Uterus (tissue), 3 donors: ENCODE measurements at regions not wholly inside any gene's neighbourhood (a gene's known extent, or its start where the extent isn't known, plus 50 kb on each side); places are given as distances from the start of the nearest gene placed in this dataset.

ENCODE experiments used
- DNase-seq, 2 donors: peaks; one replicate each; pipeline ENCODE4 v3.0.0-alpha.2; 2019 to 2020
- H3K27ac ChIP-seq, 2 donors: fragments of 200-600 bp; sonication (generic); 1 replicate in 1 of 2; 2 replicates in 1 of 2; pipeline ENCODE4 v1.5.1; 2016 to 2018
- H3K27me3 ChIP-seq, 2 donors: fragments of 200-600 bp; sonication (generic); one replicate each; pipeline ENCODE4 v1.5.1; 2018 to 2019; ENCODE audit warnings: control low read depth in 1 of 2
- H3K36me3 ChIP-seq, 2 donors: fragments of 200-600 bp; sonication (generic); one replicate each; pipeline ENCODE4 v1.5.1; 2019; ENCODE audit warnings: control low read depth in 1 of 2
- H3K4me1 ChIP-seq, 2 donors: fragments of 200-600 bp; sonication (generic); one replicate each; pipeline ENCODE4 v1.5.1; 2018 to 2019; ENCODE audit warnings: control low read depth in 1 of 2
- H3K4me3 ChIP-seq, 2 donors: fragments of 200-600 bp; sonication (generic); 1 replicate in 1 of 2; 2 replicates in 1 of 2; pipeline ENCODE4 v1.5.1; 2018 to 2019; ENCODE audit warnings: mild to moderate bottlenecking in 1 of 2
- H3K9me3 ChIP-seq, 2 donors: fragments of 200-600 bp; sonication (generic); one replicate each; pipeline ENCODE4 v1.5.1; 2019; ENCODE audit warnings: control low read depth in 1 of 2
- POLR2A ChIP-seq, 2 donors: fragments of 450-650 bp; IDR thresholded peaks; one replicate each; pipeline ENCODE4 v1.6.1; 2016; ENCODE audit warnings: antibody characterized with exemption in 2 of 2, mild to moderate bottlenecking in 1 of 2, moderate library complexity in 1 of 2
- intact Hi-C: fragments of 100-400 bp; cut with DNase I; formaldehyde crosslinking; loops from one replicate; pipeline ENCODE4 v1.15.1; 2023; ENCODE audit warnings: low total_unique reads
- TF ChIP-seq, protein P1 (sequence below), 4 experiments: fragments of 200-600 bp in 2 of 4; fragments of 450-650 bp in 2 of 4; sonication (generic) in 2 of 4; IDR thresholded peaks; one replicate each; pipeline ENCODE4 v1.5.1; 2016 to 2019; ENCODE audit warnings: antibody characterized with exemption in 4 of 4, mild to moderate bottlenecking in 2 of 4, moderate library complexity in 1 of 4
- donor health status: DM: yes; HTN: yes; CAD: no.

DNA sequence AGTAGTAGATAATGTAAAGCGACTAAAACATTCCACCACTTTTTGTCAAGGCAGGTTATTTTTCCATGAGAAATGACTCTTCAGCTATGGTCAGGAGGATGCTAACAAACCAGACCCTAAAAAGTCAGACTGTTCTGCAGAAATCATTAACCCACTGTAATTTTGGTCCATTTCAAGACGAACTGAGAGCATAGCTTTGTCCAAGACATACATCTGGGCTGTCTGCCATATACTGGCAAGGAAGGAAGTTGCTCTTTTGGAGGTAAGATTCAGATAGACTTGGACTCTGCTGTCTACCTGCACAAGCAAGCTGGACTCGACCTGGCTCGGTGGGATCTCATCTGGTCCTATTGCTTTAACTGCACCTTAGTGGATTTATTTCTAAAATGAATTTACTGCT is 207.8 kb downstream of the POSTN start:
- intact Hi-C loops: no loop called here
- no peak for TF ChIP-seq POLR2A (IDR thresholded peaks at IDR 0.05)
- TF ChIP-seq, protein P1, sequence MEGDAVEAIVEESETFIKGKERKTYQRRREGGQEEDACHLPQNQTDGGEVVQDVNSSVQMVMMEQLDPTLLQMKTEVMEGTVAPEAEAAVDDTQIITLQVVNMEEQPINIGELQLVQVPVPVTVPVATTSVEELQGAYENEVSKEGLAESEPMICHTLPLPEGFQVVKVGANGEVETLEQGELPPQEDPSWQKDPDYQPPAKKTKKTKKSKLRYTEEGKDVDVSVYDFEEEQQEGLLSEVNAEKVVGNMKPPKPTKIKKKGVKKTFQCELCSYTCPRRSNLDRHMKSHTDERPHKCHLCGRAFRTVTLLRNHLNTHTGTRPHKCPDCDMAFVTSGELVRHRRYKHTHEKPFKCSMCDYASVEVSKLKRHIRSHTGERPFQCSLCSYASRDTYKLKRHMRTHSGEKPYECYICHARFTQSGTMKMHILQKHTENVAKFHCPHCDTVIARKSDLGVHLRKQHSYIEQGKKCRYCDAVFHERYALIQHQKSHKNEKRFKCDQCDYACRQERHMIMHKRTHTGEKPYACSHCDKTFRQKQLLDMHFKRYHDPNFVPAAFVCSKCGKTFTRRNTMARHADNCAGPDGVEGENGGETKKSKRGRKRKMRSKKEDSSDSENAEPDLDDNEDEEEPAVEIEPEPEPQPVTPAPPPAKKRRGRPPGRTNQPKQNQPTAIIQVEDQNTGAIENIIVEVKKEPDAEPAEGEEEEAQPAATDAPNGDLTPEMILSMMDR (IDR thresholded peaks at IDR 0.05): no peak

DNA sequence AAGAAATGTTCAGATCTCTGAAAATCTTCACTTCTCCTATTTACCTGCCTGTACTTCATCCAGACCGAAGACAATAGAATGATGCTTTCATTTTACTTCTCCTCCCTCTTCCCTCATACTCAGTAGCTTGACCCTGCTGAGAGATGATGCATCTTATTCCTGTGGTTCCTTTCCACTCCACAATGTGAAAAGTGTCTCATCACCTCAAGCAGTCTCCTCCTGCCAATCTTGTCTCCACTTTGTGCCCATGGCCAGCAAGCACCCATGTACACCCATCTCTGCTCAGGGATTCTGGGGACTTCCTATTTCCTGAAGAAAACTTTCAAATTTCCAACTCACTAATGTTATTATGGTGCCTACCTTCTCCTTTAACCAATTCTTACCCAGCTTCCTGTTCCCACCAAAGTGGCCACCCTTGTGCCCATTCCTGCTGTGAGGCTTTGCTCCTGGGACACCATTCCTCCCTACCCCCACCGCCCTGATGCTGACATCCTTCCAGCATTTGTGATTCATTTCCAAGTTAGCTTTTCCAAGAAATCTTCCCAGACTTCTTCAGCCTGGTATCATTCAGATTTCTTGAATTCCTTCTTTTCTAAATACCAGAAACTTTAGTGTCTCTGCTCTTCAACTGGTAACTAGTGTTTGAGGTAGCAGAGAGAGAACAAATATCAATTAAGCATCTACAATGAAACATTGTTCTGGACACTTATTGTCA is 212.5 kb downstream of the POSTN start:
- no peak for TF ChIP-seq POLR2A (IDR thresholded peaks at IDR 0.05)
- TF ChIP-seq, protein P1 (IDR thresholded peaks at IDR 0.05): no peak
- H3K4me1 ChIP-seq: no peaks in the 10 kb centered on the region
- no peaks in the 10 kb centered on the region for H3K9me3 ChIP-seq
- no peak for DNase-seq
- no peak overlapping the region for H3K4me3 ChIP-seq
- H3K36me3 ChIP-seq: no peaks in the 10 kb centered on the region
- no peaks in the 10 kb centered on the region for H3K27me3 ChIP-seq
- no peak overlapping the region for H3K27ac ChIP-seq
- intact Hi-C loops: no loop called here

More for the DNA sequence above, 207.8 kb downstream of the POSTN start:
- Histone ChIP-seq H3K4me1 (no peaks in the 10 kb centered on the region), H3K4me3 (no peak overlapping the region), H3K27me3 (no peaks in the 10 kb centered on the region), H3K27ac (no peak overlapping the region), H3K36me3 (no peaks in the 10 kb centered on the region), H3K9me3 (no peaks in the 10 kb centered on the region)
- DNase-seq: no peak

DNA sequence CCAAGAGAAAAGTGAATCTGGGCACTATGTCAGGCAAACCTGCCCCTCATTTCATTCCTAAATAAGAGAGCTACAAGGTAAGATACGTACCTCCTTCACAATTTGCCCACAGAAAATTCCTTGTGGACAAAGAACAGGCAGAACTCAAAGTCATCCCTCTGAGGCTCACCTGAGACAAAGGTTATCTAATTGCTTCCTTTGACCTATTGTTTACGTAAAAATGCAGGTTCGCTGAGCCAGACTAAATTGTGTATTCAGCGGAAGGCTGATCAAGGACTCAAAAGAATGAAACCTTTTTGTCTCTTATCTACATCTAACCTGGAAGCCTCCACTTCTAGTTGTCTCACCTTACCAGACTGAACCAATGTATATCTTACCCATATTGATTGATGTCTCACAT is 213.3 kb downstream of the POSTN start:
- intact Hi-C loops: no loop called here
- Histone ChIP-seq H3K36me3 (no peaks in the 10 kb centered on the region), H3K9me3 (no peaks in the 10 kb centered on the region), H3K27me3 (no peaks in the 10 kb centered on the region), H3K4me1 (no peaks in the 10 kb centered on the region), H3K4me3 (no peak overlapping the region), H3K27ac (no peak overlapping the region)
- TF ChIP-seq, protein P1 (IDR thresholded peaks at IDR 0.05): no peak
- TF ChIP-seq POLR2A (IDR thresholded peaks at IDR 0.05): no peak
- no peak for DNase-seq

DNA sequence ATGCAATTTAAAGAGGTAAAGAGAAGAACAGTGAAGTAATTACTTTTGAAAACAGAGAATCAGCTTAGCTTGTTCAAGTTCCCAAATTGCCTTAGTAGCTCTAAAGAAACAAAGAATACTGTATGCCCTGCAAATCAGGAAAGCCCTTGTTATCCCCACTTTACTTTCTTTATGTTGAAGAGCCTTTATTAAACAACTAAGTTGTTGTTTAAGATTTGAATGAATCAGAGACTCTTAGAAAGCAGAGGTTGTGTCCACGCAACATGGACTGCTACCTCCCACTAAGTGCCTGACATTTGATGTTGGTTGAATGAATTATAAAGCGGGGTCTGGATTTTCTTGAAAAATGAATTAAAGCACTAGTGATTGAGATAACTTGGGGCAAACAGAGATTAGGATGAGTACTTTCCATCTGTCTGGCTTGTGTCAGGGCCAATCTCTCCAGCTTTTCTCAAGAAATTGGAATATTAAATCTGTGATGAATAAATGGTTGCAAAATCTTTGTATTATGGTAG is 214.7 kb downstream of the POSTN start:
- no peak overlapping the region for H3K27ac ChIP-seq
- intact Hi-C loops: no loop called here

DNA sequence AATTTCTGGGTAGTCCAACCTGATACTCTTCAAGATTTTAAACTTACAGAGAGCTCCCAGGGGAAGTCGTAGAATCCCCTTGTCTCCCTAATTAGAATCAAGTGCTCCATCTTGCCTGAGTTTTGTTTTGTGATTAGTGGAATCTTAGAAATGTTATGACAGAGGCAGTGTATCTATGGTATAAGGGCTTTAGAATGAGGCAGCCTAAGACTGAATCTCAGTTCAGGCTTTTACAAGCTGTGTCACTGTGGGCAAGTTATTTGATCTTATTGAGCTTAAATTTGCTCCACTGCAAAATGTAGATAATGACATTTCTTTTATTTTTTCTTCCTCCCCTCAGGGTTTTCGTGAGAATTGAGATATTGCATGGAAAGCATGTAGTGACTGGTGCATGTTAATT is 215.5 kb downstream of the POSTN start:
- Histone ChIP-seq H3K36me3 (no peaks in the 10 kb centered on the region), H3K4me3 (no peak overlapping the region), H3K27ac (no peak overlapping the region), H3K9me3 (no peaks in the 10 kb centered on the region), H3K27me3 (no peaks in the 10 kb centered on the region), H3K4me1 (no peaks in the 10 kb centered on the region)
- no peak for DNase-seq
- TF ChIP-seq, protein P1 (IDR thresholded peaks at IDR 0.05): no peak
- TF ChIP-seq POLR2A (IDR thresholded peaks at IDR 0.05): no peak
- intact Hi-C loops: no loop called here

More for the DNA sequence above, 214.7 kb downstream of the POSTN start:
- H3K4me3 ChIP-seq: no peak overlapping the region
- TF ChIP-seq, protein P1 (IDR thresholded peaks at IDR 0.05): no peak
- TF ChIP-seq POLR2A (IDR thresholded peaks at IDR 0.05): no peak
- H3K36me3 ChIP-seq: no peaks in the 10 kb centered on the region
- H3K9me3 ChIP-seq: no peaks in the 10 kb centered on the region
- H3K27me3 ChIP-seq: no peaks in the 10 kb centered on the region
- no peak for DNase-seq
- H3K4me1 ChIP-seq: no peaks in the 10 kb centered on the region
